AG04450 (cell line): ENCODE measurements at regions not wholly inside any gene's neighbourhood (a gene's known extent, or its start where the extent isn't known, plus 50 kb on each side); places are given as distances from the start of the nearest gene placed in this dataset.

Experiments
- CTCF ChIA-PET: fragments of 300-600, 350-600 bp; formaldehyde crosslinking; extraction: SDS; loops from one replicate; lab custom pipeline; 2022; ENCODE audit warnings: antibody characterized with exemption, inconsistent platforms; lab: Charles Lee
- POLR2A ChIA-PET: fragments of 350-600 bp; formaldehyde crosslinking; extraction: SDS; loops from one replicate; lab custom pipeline; 2021; ENCODE audit warnings: antibody characterized with exemption, inconsistent platforms; lab: Yijun Ruan, JAX
- DNase-seq: peaks from one replicate; pipeline ENCODE4 v3.0.0-alpha.2; 2011; ENCODE audit warnings: low read depth, low spot score
- H3K27ac ChIP-seq: one replicate; pipeline ENCODE4 v1.5.1; 2012; ENCODE audit warnings: low read depth, low read length, control low read depth
- H3K27me3 ChIP-seq: one replicate; pipeline ENCODE4 v1.6.0; 2012; ENCODE audit warnings: low read length; ENCODE audit not compliant: control insufficient read depth, insufficient read depth
- H3K4me3 ChIP-seq: 2 replicates; pipeline ENCODE4 v1.5.1; 2011; ENCODE audit warnings: mild to moderate bottlenecking, low read depth, low read length, control low read depth
- H3K9me3 ChIP-seq: 2 replicates; pipeline ENCODE4 v1.5.1; 2012; ENCODE audit warnings: low read length; ENCODE audit not compliant: control insufficient read depth, insufficient read depth
- CTCF ChIP-seq: IDR thresholded peaks from 2 replicates; pipeline ENCODE4 v1.5.1; 2011; ENCODE audit warnings: low read depth, low read length, control low read depth, inconsistent platforms

GRCh38 chr22:47547239-47547661 lies 784.8 kb downstream of the TBC1D22A start:
- no peak overlapping the region for H3K27ac ChIP-seq
- DNase-seq, result no peak
- no peak for TF ChIP-seq CTCF
- peaks cover 77% of the 10 kb centered on the region for H3K9me3 ChIP-seq
- CTCF ChIA-PET, result interaction anchor here (0.6 kb wide), 1 partner anchor 558 kb away, joined by 5 read pairs; no protein-coding TSS in a partner anchor
- H3K27me3 ChIP-seq, result no peaks in the 10 kb centered on the region
- POLR2A ChIA-PET, result no interaction called here
- H3K4me3 ChIP-seq, result no peak overlapping the region

- no peak for TF ChIP-seq CTCF
- H3K27ac ChIP-seq, result no peak overlapping the region
- no peaks in the 10 kb centered on the region for H3K27me3 ChIP-seq
- no peak for DNase-seq
- POLR2A ChIA-PET, result no interaction called here
- no peak overlapping the region for H3K4me3 ChIP-seq
- peaks cover 63% of the 10 kb centered on the region for H3K9me3 ChIP-seq
- CTCF ChIA-PET, result no interaction called here
These were observed 782.2 kb downstream of the TBC1D22A start for GRCh38 chr22:47544696-47545095.

- no peak for TF ChIP-seq CTCF
- no peak overlapping the region for H3K4me3 ChIP-seq
- no peak for DNase-seq
- peaks cover 61% of the 10 kb centered on the region for H3K9me3 ChIP-seq
- POLR2A ChIA-PET, result no interaction called here
- no peak overlapping the region for H3K27ac ChIP-seq
- no peaks in the 10 kb centered on the region for H3K27me3 ChIP-seq
- CTCF ChIA-PET, result no interaction called here
These were observed 781.0 kb downstream of the TBC1D22A start for GRCh38 chr22:47543447-47543846.

- POLR2A ChIA-PET, result no interaction called here
- Histone ChIP-seq H3K9me3 (peaks cover 51% of the 10 kb centered on the region), H3K27ac (no peak overlapping the region), H3K4me3 (no peak overlapping the region), H3K27me3 (no peaks in the 10 kb centered on the region)
- no peak for TF ChIP-seq CTCF
- no peak for DNase-seq
- CTCF ChIA-PET, result no interaction called here
These were observed 777.6 kb downstream of the TBC1D22A start for GRCh38 chr22:47540011-47540410.

- CTCF ChIA-PET, result no interaction called here
- TF ChIP-seq CTCF, result no peak
- POLR2A ChIA-PET, result no interaction called here
- H3K9me3 ChIP-seq, result peaks cover 52% of the 10 kb centered on the region
- no peak overlapping the region for H3K27ac ChIP-seq
- H3K4me3 ChIP-seq, result no peak overlapping the region
- DNase-seq, result no peak
- no peaks in the 10 kb centered on the region for H3K27me3 ChIP-seq
These were observed 776.9 kb downstream of the TBC1D22A start for GRCh38 chr22:47539374-47539773.
